Parathyroid adenoma (tissue), 2 donors: ENCODE measurements at regions not wholly inside any gene's neighbourhood (a gene's known extent, or its start where the extent isn't known, plus 50 kb on each side); places are given as distances from the start of the nearest gene placed in this dataset.
"Not testable (repeated sequence)": the region's sequence is repeated elsewhere in the genome, so short reads cannot be mapped to it uniquely, and the experiment has no call there.

ENCODE experiments used
- H2AFZ ChIP-seq: fragments of 300-600 bp; sonication (generic); one replicate; pipeline ENCODE4 v1.7.0; 2017; ENCODE audit warnings: antibody characterized with exemption, mild to moderate bottlenecking
- H3K27ac ChIP-seq: fragments of 300-600 bp; sonication (generic); one replicate; pipeline ENCODE4 v1.7.0; 2017
- H3K27me3 ChIP-seq: fragments of 300-600 bp; sonication (generic); one replicate; pipeline ENCODE4 v1.7.0; 2017; ENCODE audit warnings: low read length; ENCODE audit not compliant: control insufficient read depth, insufficient read depth
- H3K36me3 ChIP-seq: fragments of 300-600 bp; sonication (generic); one replicate; pipeline ENCODE4 v1.7.0; 2017; ENCODE audit warnings: low read length; ENCODE audit not compliant: control insufficient read depth, insufficient read depth
- H3K4me1 ChIP-seq: fragments of 300-600 bp; sonication (generic); one replicate; pipeline ENCODE4 v1.7.0; 2017; ENCODE audit warnings: control low read depth
- H3K4me2 ChIP-seq: fragments of 300-600 bp; sonication (generic); one replicate; pipeline ENCODE4 v1.7.0; 2017; ENCODE audit warnings: low read length
- H3K4me3 ChIP-seq: fragments of 300-600 bp; sonication (generic); one replicate; pipeline ENCODE4 v1.7.0; 2017; ENCODE audit warnings: low read depth, low read length
- H3K79me2 ChIP-seq: fragments of 300-600 bp; sonication (generic); one replicate; pipeline ENCODE4 v1.7.0; 2017; ENCODE audit warnings: control low read depth
- H3K9ac ChIP-seq: fragments of 300-600 bp; sonication (generic); one replicate; pipeline ENCODE4 v1.7.0; 2017; ENCODE audit warnings: mild to moderate bottlenecking
- H3K9me3 ChIP-seq: fragments of 300-600 bp; sonication (generic); one replicate; pipeline ENCODE4 v1.7.0; 2017; ENCODE audit warnings: low read length; ENCODE audit not compliant: control insufficient read depth
- CTCF ChIP-seq: fragments of 300-600 bp; sonication (generic); IDR thresholded peaks from one replicate; pipeline ENCODE4 v1.7.0; 2017; ENCODE audit warnings: antibody characterized with exemption, mild to moderate bottlenecking
- donor health status: primary hyperparathyroidism.

- H3K9me3 ChIP-seq: no peaks in the 10 kb centered on the region
- H3K27ac ChIP-seq: no peak overlapping the region
- H2AFZ ChIP-seq: no peak overlapping the region
- H3K9ac ChIP-seq: no peak overlapping the region
- H3K27me3 ChIP-seq: no peaks in the 10 kb centered on the region
- TF ChIP-seq CTCF: no peak
- no peak overlapping the region for H3K4me3 ChIP-seq
- no peaks in the 10 kb centered on the region for H3K36me3 ChIP-seq
- no peak overlapping the region for H3K4me2 ChIP-seq
- no peaks in the 10 kb centered on the region for H3K79me2 ChIP-seq
- H3K4me1 ChIP-seq: no peaks in the 10 kb centered on the region
Observed at GRCh38 chr9:90176901-90177300, 465.7 kb downstream of the DIRAS2 start.

GRCh38 chr9:90180381-90180780 lies 462.2 kb downstream of the DIRAS2 start:
- H3K4me2 ChIP-seq: no peak overlapping the region
- H3K4me1 ChIP-seq: no peaks in the 10 kb centered on the region
- H3K36me3 ChIP-seq: no peaks in the 10 kb centered on the region
- no peaks in the 10 kb centered on the region for H3K79me2 ChIP-seq
- H3K4me3 ChIP-seq: no peak overlapping the region
- no peak overlapping the region for H3K27ac ChIP-seq
- H3K9ac ChIP-seq: no peak overlapping the region
- no peak for TF ChIP-seq CTCF
- H3K9me3 ChIP-seq: no peaks in the 10 kb centered on the region
- H2AFZ ChIP-seq: no peak overlapping the region
- H3K27me3 ChIP-seq: no peaks in the 10 kb centered on the region

- H3K27ac ChIP-seq: no peak overlapping the region
- no peak overlapping the region for H3K4me3 ChIP-seq
- H2AFZ ChIP-seq: no peak overlapping the region
- H3K9me3 ChIP-seq: no peaks in the 10 kb centered on the region
- H3K9ac ChIP-seq: no peak overlapping the region
- no peaks in the 10 kb centered on the region for H3K27me3 ChIP-seq
- no peaks in the 10 kb centered on the region for H3K79me2 ChIP-seq
- H3K36me3 ChIP-seq: no peaks in the 10 kb centered on the region
- TF ChIP-seq CTCF: no peak
- no peak overlapping the region for H3K4me2 ChIP-seq
- no peaks in the 10 kb centered on the region for H3K4me1 ChIP-seq
Observed at GRCh38 chr9:90188656-90189055, 454.0 kb downstream of the DIRAS2 start.

GRCh38 chr9:90189306-90189705 lies 453.3 kb downstream of the DIRAS2 start:
- Histone ChIP-seq H2AFZ (no peak overlapping the region), H3K27me3 (no peaks in the 10 kb centered on the region), H3K4me2 (no peak overlapping the region), H3K27ac (no peak overlapping the region), H3K36me3 (no peaks in the 10 kb centered on the region), H3K9ac (no peak overlapping the region), H3K4me3 (no peak overlapping the region), H3K79me2 (no peaks in the 10 kb centered on the region), H3K9me3 (no peaks in the 10 kb centered on the region), H3K4me1 (no peaks in the 10 kb centered on the region)
- no peak for TF ChIP-seq CTCF

- H3K79me2 ChIP-seq, H3K4me3 ChIP-seq, H3K9ac ChIP-seq, H2AFZ ChIP-seq, H3K27me3 ChIP-seq, H3K27ac ChIP-seq, H3K4me2 ChIP-seq, H3K4me1 ChIP-seq, H3K9me3 ChIP-seq, H3K36me3 ChIP-seq: not testable (repeated sequence)
Observed at GRCh38 chr9:90192465-90192864, 450.2 kb downstream of the DIRAS2 start.
